ENCODE measurements at regions not wholly inside any gene's neighbourhood (a gene's known extent, or its start where the extent isn't known, plus 50 kb on each side); places are given as distances from the start of the nearest gene placed in this dataset.

- no peak overlapping the region for H3K4me2 ChIP-seq (ENCODE audit: insufficient read depth in 1 of 2, low read depth in 2 of 2, low read length in 2 of 2)
- H2BK120ac ChIP-seq (replicated peaks; ENCODE audit: low read depth, low read length) = no peak overlapping the region
- no peaks in the 10 kb centered on the region for H3K79me2 ChIP-seq (ENCODE audit: control insufficient read depth in 1 of 2, insufficient read depth in 2 of 2, low read length in 2 of 2)
- no peak for TF ChIP-seq BRCA1 (IDR thresholded peaks at IDR 0.05; ENCODE audit: low read depth, low read length)
- no peak for TF ChIP-seq CHD1 (IDR thresholded peaks at IDR 0.05; ENCODE audit: low read depth, low read length)
- no peak for TF ChIP-seq TAF7 (optimal IDR thresholded peaks at IDR 0.05; ENCODE audit: borderline replicate concordance, low read depth, low read length)
- TF ChIP-seq RXRA (IDR thresholded peaks at IDR 0.05; ENCODE audit: insufficient read depth, low read depth, low read length) = no peak
- no peak for TF ChIP-seq KDM5A (IDR thresholded peaks at IDR 0.05; ENCODE audit: low read length)
- TF ChIP-seq BCL11A (IDR thresholded peaks at IDR 0.05; ENCODE audit: low read depth in 2 of 2, low read length in 2 of 2) = no peak
- no peak for TF ChIP-seq ASH2L (IDR thresholded peaks at IDR 0.05; ENCODE audit: low read length)
- TF ChIP-seq SP1 (IDR thresholded peaks at IDR 0.05; ENCODE audit: low read depth, low read length) = no peak
- TF ChIP-seq KDM1A (IDR thresholded peaks at IDR 0.05; ENCODE audit: borderline replicate concordance, low read length) = no peak
- no peak for TF ChIP-seq USF2 (IDR thresholded peaks at IDR 0.05; ENCODE audit: low read length)
- no peak for TF ChIP-seq CTCF (IDR thresholded peaks at IDR 0.05; ENCODE audit: control extremely low read depth in 1 of 3, insufficient read depth in 1 of 3, low read depth in 1 of 3, low read length in 3 of 3)
- TF ChIP-seq SP4 (IDR thresholded peaks at IDR 0.05; ENCODE audit: low read length) = no peak
These were observed 62.1 kb upstream of the TTC34 start for GRCh38 chr1:2863648-2863963.

More at GRCh38 chr1:2863648-2863963, 62.1 kb upstream of the TTC34 start:
- Histone ChIP-seq H3K36me3 (ENCODE audit: control insufficient read depth in 2 of 4, insufficient read depth in 4 of 4, low read length in 3 of 4) (peaks cover 0 to 3% (median 0%) of the 10 kb centered on the region in 4 experiments; a peak in 1 of 8 replicates), H3K79me1 (ENCODE audit: low read depth, low read length) (no peaks in the 10 kb centered on the region), H3K4me3 (ENCODE audit: extremely low read depth in 1 of 4, insufficient read depth in 2 of 4, low read depth in 3 of 4, low read length in 4 of 4) (no peak overlapping the region), H4K91ac (replicated peaks; ENCODE audit: insufficient read length, low read length) (no peak overlapping the region), H3K4me1 (replicated peaks in 1 of 4; ENCODE audit: control insufficient read depth in 3 of 4, insufficient read depth in 4 of 4, low read length in 3 of 4) (no peaks in the 10 kb centered on the region), H4K20me1 (replicated peaks in 1 of 2; ENCODE audit: control insufficient read depth in 1 of 2, insufficient read depth in 2 of 2, low read length in 2 of 2) (no peaks in the 10 kb centered on the region), H4K8ac (ENCODE audit: extremely low read depth, insufficient read depth, low read length) (no peak overlapping the region), H2AK5ac (ENCODE audit: low read depth, low read length) (no peak overlapping the region), H3K23ac (ENCODE audit: insufficient read length) (no peak overlapping the region), H3K9ac (replicated peaks in 1 of 4; ENCODE audit: extremely low read depth in 1 of 4, low read depth in 3 of 4, low read length in 3 of 4) (no peak overlapping the region), H3K27me3 (replicated peaks in 1 of 4; ENCODE audit: control insufficient read depth in 3 of 4, extremely low read depth in 1 of 4, insufficient read depth in 3 of 4, low read length in 3 of 4) (no peaks in the 10 kb centered on the region), H3K27ac (ENCODE audit: low read depth, low read length) (no peak overlapping the region), H3K4ac (replicated peaks; ENCODE audit: insufficient read length, low read depth, low read length) (no peak overlapping the region), H3K23me2 (ENCODE audit: low read depth, low read length) (no peaks in the 10 kb centered on the region; the same call in 1 of the 2 replicates), H3K9me3 (ENCODE audit: insufficient read depth in 2 of 2, low read depth in 1 of 2, low read length in 1 of 2) (peaks cover 75 to 100% of the 10 kb centered on the region in 2 experiments), H2BK20ac (ENCODE audit: low read length) (no peak overlapping the region), H4K5ac (ENCODE audit: insufficient read length, low read depth, low read length) (no peak overlapping the region), H3K14ac (ENCODE audit: insufficient read length) (no peak overlapping the region), H2BK5ac (ENCODE audit: low read depth, low read length) (no peak overlapping the region), H3K56ac (replicated peaks; ENCODE audit: insufficient read length, low read depth, low read length) (no peak overlapping the region), H2BK15ac (ENCODE audit: low read length) (no peak overlapping the region), H2BK12ac (ENCODE audit: low read depth, low read length) (no peak overlapping the region), H2AFZ (ENCODE audit: low read length) (no peak overlapping the region), H3K18ac (ENCODE audit: extremely low read depth, low read length) (no peak overlapping the region)
- ChIA-PET CTCF (ENCODE audit: partially characterized antibody) (interaction anchor here (0.6 kb wide), 1 partner anchor 457 kb away, joined by 3 read pairs; no protein-coding TSS in a partner anchor), POLR2A (ENCODE audit: partially characterized antibody) (no interaction called here)
- WGBS, 2 experiments (ENCODE audit: extremely low coverage in 1 of 2, insufficient coverage in 1 of 2, insufficient read length in 1 of 2, insufficient replicate concordance in 2 of 2, low coverage in 1 of 2, low lambda C conversion rate in 2 of 2, missing lambda C conversion rate in 1 of 2) = 92% methylated on average over 7 of the region's 12 CpGs; no CpG with 5 or more reads in 1 of the 2 experiments
- FAIRE-seq (no peak), DNase-seq (ENCODE audit: low read depth in 1 of 2, low spot score in 2 of 2) (no peak)
